HUES48 (cell line): ENCODE measurements at regions not wholly inside any gene's neighbourhood (a gene's known extent, or its start where the extent isn't known, plus 50 kb on each side); places are given as distances from the start of the nearest gene placed in this dataset.
"Not testable (repeated sequence)": the region's sequence is repeated elsewhere in the genome, so short reads cannot be mapped to it uniquely, and the experiment has no call there.

Source experiments
- H3K27ac ChIP-seq: one replicate; pipeline ENCODE4 v1.7.0; 2013; ENCODE audit warnings: low read depth, low read length, inconsistent platforms
- H3K27me3 ChIP-seq: 2 replicates; pipeline ENCODE4 v1.6.1; 2013; ENCODE audit warnings: mild to moderate bottlenecking, low read length; ENCODE audit not compliant: control insufficient read depth, insufficient read depth
- H3K36me3 ChIP-seq: 2 replicates; pipeline ENCODE4 v1.6.1; 2013; ENCODE audit warnings: low read length; ENCODE audit not compliant: control insufficient read depth, insufficient read depth
- H3K4me1 ChIP-seq: 2 replicates; pipeline ENCODE4 v1.6.1; 2013; ENCODE audit warnings: mild to moderate bottlenecking, low read length; ENCODE audit not compliant: control insufficient read depth, insufficient read depth
- H3K4me3 ChIP-seq: 2 replicates; pipeline ENCODE4 v1.5.1; 2013; ENCODE audit warnings: mild to moderate bottlenecking, low read depth, low read length
- H3K9ac ChIP-seq: 2 replicates; pipeline ENCODE4 v1.6.1; 2013; ENCODE audit warnings: mild to moderate bottlenecking, low read depth, low read length, moderate library complexity
- H3K9me3 ChIP-seq: 2 replicates; pipeline ENCODE4 v1.6.1; 2013; ENCODE audit warnings: low read length; ENCODE audit not compliant: control insufficient read depth, insufficient read depth

- no peak overlapping the region for H3K9ac ChIP-seq
- peaks cover 3% of the 10 kb centered on the region; the same call in 1 of the 2 replicates for H3K27me3 ChIP-seq
- no peaks in the 10 kb centered on the region for H3K9me3 ChIP-seq
- no peak overlapping the region for H3K4me3 ChIP-seq
- no peak overlapping the region for H3K27ac ChIP-seq
- H3K36me3 ChIP-seq, result no peaks in the 10 kb centered on the region
- H3K4me1 ChIP-seq, result 0 out of 2 replicates have a peak, but pooled peaks cover 7% of the 10 kb centered on the region
These were observed 283.8 kb downstream of the GATA3 start for GRCh38 chr10:8338177-8338766.

GRCh38 chr10:8344756-8345155 lies 290.3 kb downstream of the GATA3 start:
- H3K27ac ChIP-seq, result no peak overlapping the region

GRCh38 chr10:8346861-8347260 lies 292.4 kb downstream of the GATA3 start:
- peaks cover 14% of the 10 kb centered on the region for H3K4me1 ChIP-seq
- no peak overlapping the region for H3K9ac ChIP-seq
- no peak overlapping the region for H3K4me3 ChIP-seq
- H3K27ac ChIP-seq, result peak overlapping the region; percentile 67
- no peaks in the 10 kb centered on the region for H3K36me3 ChIP-seq
- no peaks in the 10 kb centered on the region for H3K9me3 ChIP-seq
- no peaks in the 10 kb centered on the region for H3K27me3 ChIP-seq

More at GRCh38 chr10:8344756-8345155, 290.3 kb downstream of the GATA3 start:
- H3K4me1 ChIP-seq, result peaks cover 14% of the 10 kb centered on the region
- H3K36me3 ChIP-seq, result no peaks in the 10 kb centered on the region
- H3K9me3 ChIP-seq, result no peaks in the 10 kb centered on the region
- no peaks in the 10 kb centered on the region for H3K27me3 ChIP-seq
- H3K4me3 ChIP-seq, result no peak overlapping the region
- H3K9ac ChIP-seq, result no peak overlapping the region

- H3K4me3 ChIP-seq, H3K27me3 ChIP-seq, H3K9me3 ChIP-seq, H3K9ac ChIP-seq, H3K27ac ChIP-seq, H3K36me3 ChIP-seq: not testable (repeated sequence)
- peaks cover 14% of the 10 kb centered on the region for H3K4me1 ChIP-seq
These were observed 293.1 kb downstream of the GATA3 start for GRCh38 chr10:8347614-8348013.

GRCh38 chr10:8349610-8350249 lies 295.2 kb downstream of the GATA3 start:
- peaks cover 14% of the 10 kb centered on the region for H3K4me1 ChIP-seq
- no peak overlapping the region for H3K4me3 ChIP-seq
- H3K9ac ChIP-seq, result no peak overlapping the region
- no peaks in the 10 kb centered on the region for H3K36me3 ChIP-seq
- no peaks in the 10 kb centered on the region for H3K27me3 ChIP-seq
- H3K27ac ChIP-seq, result no peak overlapping the region
- H3K9me3 ChIP-seq, result no peaks in the 10 kb centered on the region

GRCh38 chr10:8350250-8350967 lies 295.9 kb downstream of the GATA3 start:
- H3K4me1 ChIP-seq, result peaks cover 14% of the 10 kb centered on the region
- no peaks in the 10 kb centered on the region for H3K36me3 ChIP-seq
- H3K27me3 ChIP-seq, result no peaks in the 10 kb centered on the region
- H3K4me3 ChIP-seq, result no peak overlapping the region
- H3K27ac ChIP-seq, result no peak overlapping the region
- no peaks in the 10 kb centered on the region for H3K9me3 ChIP-seq
- H3K9ac ChIP-seq, result no peak overlapping the region

GRCh38 chr10:8352171-8353075 lies 297.9 kb downstream of the GATA3 start:
- Histone ChIP-seq H3K9me3 (no peaks in the 10 kb centered on the region), H3K27ac (no peak overlapping the region), H3K4me3 (no peak overlapping the region), H3K36me3 (no peaks in the 10 kb centered on the region), H3K4me1 (no peaks in the 10 kb centered on the region; the same call in 1 of the 2 replicates), H3K27me3 (no peaks in the 10 kb centered on the region), H3K9ac (no peak overlapping the region)

GRCh38 chr10:8356283-8356682 lies 301.8 kb downstream of the GATA3 start:
- no peaks in the 10 kb centered on the region for H3K9me3 ChIP-seq
- H3K27me3 ChIP-seq, result no peaks in the 10 kb centered on the region
- H3K27ac ChIP-seq, result no peak overlapping the region
- H3K9ac ChIP-seq, result no peak overlapping the region
- H3K4me3 ChIP-seq, result no peak overlapping the region
- H3K36me3 ChIP-seq, result no peaks in the 10 kb centered on the region
- H3K4me1 ChIP-seq, result no peaks in the 10 kb centered on the region

GRCh38 chr10:8359467-8359866 lies 305.0 kb downstream of the GATA3 start:
- no peak overlapping the region for H3K27ac ChIP-seq
- no peak overlapping the region for H3K9ac ChIP-seq
- H3K9me3 ChIP-seq, result no peaks in the 10 kb centered on the region
- H3K4me3 ChIP-seq, result no peak overlapping the region
- H3K4me1 ChIP-seq, result no peaks in the 10 kb centered on the region
- H3K36me3 ChIP-seq, result no peaks in the 10 kb centered on the region
- H3K27me3 ChIP-seq, result no peaks in the 10 kb centered on the region

GRCh38 chr10:8360365-8360764 lies 305.9 kb downstream of the GATA3 start:
- no peak overlapping the region for H3K4me3 ChIP-seq
- H3K27me3 ChIP-seq, result no peaks in the 10 kb centered on the region
- H3K36me3 ChIP-seq, result no peaks in the 10 kb centered on the region
- H3K9me3 ChIP-seq, result no peaks in the 10 kb centered on the region
- H3K4me1 ChIP-seq, result no peaks in the 10 kb centered on the region
- no peak overlapping the region for H3K9ac ChIP-seq
- no peak overlapping the region for H3K27ac ChIP-seq
